Uterus (tissue), 3 donors: ENCODE measurements at regions not wholly inside any gene's neighbourhood (a gene's known extent, or its start where the extent isn't known, plus 50 kb on each side); places are given as distances from the start of the nearest gene placed in this dataset.

ENCODE experiments used
- DNase-seq, 2 donors: peaks; one replicate each; pipeline ENCODE4 v3.0.0-alpha.2; 2019 to 2020
- H3K27ac ChIP-seq, 2 donors: fragments of 200-600 bp; sonication (generic); 1 replicate in 1 of 2; 2 replicates in 1 of 2; pipeline ENCODE4 v1.5.1; 2016 to 2018
- H3K27me3 ChIP-seq, 2 donors: fragments of 200-600 bp; sonication (generic); one replicate each; pipeline ENCODE4 v1.5.1; 2018 to 2019; ENCODE audit warnings: control low read depth in 1 of 2
- H3K36me3 ChIP-seq, 2 donors: fragments of 200-600 bp; sonication (generic); one replicate each; pipeline ENCODE4 v1.5.1; 2019; ENCODE audit warnings: control low read depth in 1 of 2
- H3K4me1 ChIP-seq, 2 donors: fragments of 200-600 bp; sonication (generic); one replicate each; pipeline ENCODE4 v1.5.1; 2018 to 2019; ENCODE audit warnings: control low read depth in 1 of 2
- H3K4me3 ChIP-seq, 2 donors: fragments of 200-600 bp; sonication (generic); 1 replicate in 1 of 2; 2 replicates in 1 of 2; pipeline ENCODE4 v1.5.1; 2018 to 2019; ENCODE audit warnings: mild to moderate bottlenecking in 1 of 2
- H3K9me3 ChIP-seq, 2 donors: fragments of 200-600 bp; sonication (generic); one replicate each; pipeline ENCODE4 v1.5.1; 2019; ENCODE audit warnings: control low read depth in 1 of 2
- POLR2A ChIP-seq, 2 donors: fragments of 450-650 bp; IDR thresholded peaks; one replicate each; pipeline ENCODE4 v1.6.1; 2016; ENCODE audit warnings: antibody characterized with exemption in 2 of 2, mild to moderate bottlenecking in 1 of 2, moderate library complexity in 1 of 2
- intact Hi-C: fragments of 100-400 bp; cut with DNase I; formaldehyde crosslinking; loops from one replicate; pipeline ENCODE4 v1.15.1; 2023; ENCODE audit warnings: low total_unique reads
- TF ChIP-seq, protein P1 (sequence below), 4 experiments: fragments of 200-600 bp in 2 of 4; fragments of 450-650 bp in 2 of 4; sonication (generic) in 2 of 4; IDR thresholded peaks; one replicate each; pipeline ENCODE4 v1.5.1; 2016 to 2019; ENCODE audit warnings: antibody characterized with exemption in 4 of 4, mild to moderate bottlenecking in 2 of 4, moderate library complexity in 1 of 4
- donor health status: DM: yes; HTN: yes; CAD: no.

DNA sequence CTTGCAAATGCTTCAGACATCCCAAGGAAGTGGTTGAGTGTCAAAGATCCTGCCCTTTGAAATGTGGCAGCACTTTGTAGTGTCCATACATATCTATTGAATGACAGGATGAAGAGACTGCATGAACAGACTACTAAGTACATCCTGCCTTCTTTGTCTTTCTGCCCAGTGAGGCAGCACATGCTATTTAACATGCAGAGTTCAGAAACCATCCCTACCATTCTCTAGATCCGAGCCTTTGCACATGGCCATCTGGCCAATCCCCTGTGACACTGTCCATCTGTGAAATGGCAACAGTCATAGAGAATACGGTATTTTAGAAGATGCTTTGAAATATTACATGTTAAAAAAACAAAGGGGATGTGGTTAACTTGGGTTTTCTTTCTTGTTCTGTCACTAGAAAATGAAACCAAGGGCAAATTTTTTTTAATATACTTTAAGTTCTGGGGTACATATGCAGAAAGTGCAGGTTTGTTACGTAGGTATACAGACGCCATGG lies 519.6 kb downstream of the NTRK3 start:
- intact Hi-C loops, result no loop called here
- TF ChIP-seq POLR2A (IDR thresholded peaks at IDR 0.05), result no peak
- TF ChIP-seq, protein P1, sequence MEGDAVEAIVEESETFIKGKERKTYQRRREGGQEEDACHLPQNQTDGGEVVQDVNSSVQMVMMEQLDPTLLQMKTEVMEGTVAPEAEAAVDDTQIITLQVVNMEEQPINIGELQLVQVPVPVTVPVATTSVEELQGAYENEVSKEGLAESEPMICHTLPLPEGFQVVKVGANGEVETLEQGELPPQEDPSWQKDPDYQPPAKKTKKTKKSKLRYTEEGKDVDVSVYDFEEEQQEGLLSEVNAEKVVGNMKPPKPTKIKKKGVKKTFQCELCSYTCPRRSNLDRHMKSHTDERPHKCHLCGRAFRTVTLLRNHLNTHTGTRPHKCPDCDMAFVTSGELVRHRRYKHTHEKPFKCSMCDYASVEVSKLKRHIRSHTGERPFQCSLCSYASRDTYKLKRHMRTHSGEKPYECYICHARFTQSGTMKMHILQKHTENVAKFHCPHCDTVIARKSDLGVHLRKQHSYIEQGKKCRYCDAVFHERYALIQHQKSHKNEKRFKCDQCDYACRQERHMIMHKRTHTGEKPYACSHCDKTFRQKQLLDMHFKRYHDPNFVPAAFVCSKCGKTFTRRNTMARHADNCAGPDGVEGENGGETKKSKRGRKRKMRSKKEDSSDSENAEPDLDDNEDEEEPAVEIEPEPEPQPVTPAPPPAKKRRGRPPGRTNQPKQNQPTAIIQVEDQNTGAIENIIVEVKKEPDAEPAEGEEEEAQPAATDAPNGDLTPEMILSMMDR (IDR thresholded peaks at IDR 0.05), result no peak
- Histone ChIP-seq H3K4me1 (no peaks in the 10 kb centered on the region), H3K9me3 (no peaks in the 10 kb centered on the region), H3K36me3 (no peaks in the 10 kb centered on the region), H3K4me3 (no peak overlapping the region), H3K27ac (no peak overlapping the region), H3K27me3 (no peaks in the 10 kb centered on the region)
- DNase-seq, result no peak

DNA sequence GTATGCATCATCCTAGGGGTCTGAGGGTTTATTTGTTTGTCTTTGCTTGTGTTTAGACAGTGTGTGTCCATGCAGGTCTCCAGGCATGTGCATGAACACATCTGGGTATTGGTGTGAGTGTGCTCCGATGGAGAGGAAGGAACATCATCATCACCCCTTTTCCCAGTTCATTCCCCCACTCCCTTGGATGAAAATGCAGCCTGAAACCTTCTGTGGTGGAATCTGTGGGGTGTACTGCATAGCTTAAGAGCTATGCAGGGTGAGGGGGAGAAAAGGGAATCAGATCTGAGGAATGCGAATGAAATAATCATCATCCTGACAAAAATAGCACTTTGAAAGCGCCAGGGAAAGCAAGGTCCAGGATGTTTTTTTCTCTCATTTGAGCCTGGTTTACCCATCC lies 520.1 kb downstream of the NTRK3 start:
- H3K4me3 ChIP-seq, result no peak overlapping the region
- TF ChIP-seq, protein P1 (IDR thresholded peaks at IDR 0.05), result no peak
- TF ChIP-seq POLR2A (IDR thresholded peaks at IDR 0.05), result no peak
- intact Hi-C loops, result no loop called here
- no peaks in the 10 kb centered on the region for H3K9me3 ChIP-seq
- no peaks in the 10 kb centered on the region for H3K4me1 ChIP-seq
- H3K36me3 ChIP-seq, result no peaks in the 10 kb centered on the region
- H3K27me3 ChIP-seq, result no peaks in the 10 kb centered on the region
- H3K27ac ChIP-seq, result no peak overlapping the region
- DNase-seq, result no peak

DNA sequence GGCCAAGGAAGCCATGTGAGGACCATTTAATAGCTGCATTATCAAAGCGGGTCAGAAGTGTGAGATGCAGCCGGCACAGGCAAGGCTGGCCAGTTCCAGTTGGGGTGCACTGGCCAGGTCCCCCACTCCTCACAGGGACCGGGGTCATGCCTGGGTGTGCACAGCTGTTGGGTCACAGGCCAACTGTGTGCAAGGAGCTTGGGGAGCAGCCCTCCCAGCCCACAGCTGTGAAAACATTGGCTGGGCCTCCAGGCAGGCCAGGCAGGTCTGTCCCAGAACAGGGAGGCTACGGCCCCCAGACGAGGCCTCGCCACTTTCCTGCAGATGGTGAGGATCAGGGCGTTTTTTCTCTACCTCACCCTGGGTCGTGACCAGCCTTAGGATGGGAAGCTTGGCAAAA lies 521.0 kb downstream of the NTRK3 start:
- no peaks in the 10 kb centered on the region for H3K27me3 ChIP-seq
- no peaks in the 10 kb centered on the region for H3K4me1 ChIP-seq
- H3K36me3 ChIP-seq, result no peaks in the 10 kb centered on the region
- H3K9me3 ChIP-seq, result no peaks in the 10 kb centered on the region
- no peak for DNase-seq
- H3K4me3 ChIP-seq, result no peak overlapping the region
- no peak for TF ChIP-seq POLR2A (IDR thresholded peaks at IDR 0.05)
- TF ChIP-seq, protein P1 (IDR thresholded peaks at IDR 0.05), result no peak
- intact Hi-C loops, result no loop called here
- H3K27ac ChIP-seq, result no peak overlapping the region

DNA sequence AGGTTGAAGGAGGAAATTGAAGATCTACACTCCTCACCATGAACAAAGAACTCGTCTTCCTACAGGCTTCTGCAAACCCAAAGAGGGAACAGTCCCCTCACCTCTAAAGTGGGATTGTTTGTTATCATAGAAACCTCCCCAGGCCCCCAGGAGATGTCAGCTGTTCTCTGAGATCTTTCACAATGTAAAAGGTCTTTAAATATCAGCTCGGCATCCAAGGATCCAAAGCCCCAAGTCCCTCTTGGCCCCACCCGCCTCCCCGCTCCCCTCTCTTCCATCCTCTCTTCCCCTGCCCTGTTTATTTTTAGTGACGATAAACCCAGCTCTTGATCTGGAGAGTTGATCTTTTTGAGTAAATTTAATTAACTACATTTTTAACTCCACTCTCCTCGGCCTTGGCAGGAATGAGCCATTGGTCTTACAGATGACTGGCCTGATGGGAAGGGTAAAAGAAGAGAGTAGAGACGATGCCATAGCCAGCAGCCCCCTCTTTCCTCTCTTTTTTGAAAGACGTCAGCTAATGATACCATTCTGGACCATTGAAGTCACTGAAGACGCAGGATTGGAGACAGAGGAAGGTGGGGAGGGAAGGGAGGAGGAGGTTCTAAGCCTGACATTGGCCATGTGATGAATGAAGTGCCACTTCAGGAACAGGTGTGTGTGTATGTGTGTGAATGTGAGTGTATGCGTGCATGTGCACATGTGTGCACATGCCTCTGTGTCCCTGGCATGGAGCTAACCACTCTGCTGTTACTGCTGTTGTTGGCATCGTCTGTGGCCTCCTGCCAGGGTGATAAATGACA lies 521.8 kb downstream of the NTRK3 start:
- no peak overlapping the region for H3K4me3 ChIP-seq
- no peaks in the 10 kb centered on the region for H3K36me3 ChIP-seq
- no peak overlapping the region for H3K27ac ChIP-seq
- H3K27me3 ChIP-seq, result no peaks in the 10 kb centered on the region
- H3K4me1 ChIP-seq, result no peaks in the 10 kb centered on the region
- intact Hi-C loops, result no loop called here
- DNase-seq, result no peak
- no peaks in the 10 kb centered on the region for H3K9me3 ChIP-seq
- no peak for TF ChIP-seq POLR2A (IDR thresholded peaks at IDR 0.05)
- TF ChIP-seq, protein P1 (IDR thresholded peaks at IDR 0.05), result no peak

DNA sequence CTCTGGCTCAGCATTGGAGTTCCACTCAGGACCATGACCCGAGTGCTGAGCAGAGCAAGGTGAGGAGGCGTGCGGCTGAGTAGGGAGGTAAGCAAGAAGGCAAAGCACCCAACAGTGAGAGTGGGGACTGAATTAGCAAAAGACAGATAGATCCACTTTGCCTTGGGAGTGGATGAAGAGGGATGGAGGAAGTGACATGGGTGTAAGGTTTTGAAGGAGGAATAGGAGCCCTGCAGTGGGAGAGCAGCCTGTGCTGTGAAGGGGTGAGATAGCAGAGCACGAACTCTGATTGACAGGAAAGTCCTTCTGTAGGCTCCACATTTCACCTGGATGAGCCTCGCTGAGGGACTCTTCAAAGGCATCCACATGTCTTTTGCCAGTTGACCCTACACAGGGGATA lies 522.6 kb downstream of the NTRK3 start:
- intact Hi-C loops, result no loop called here
- H3K27ac ChIP-seq, result no peak overlapping the region
- TF ChIP-seq POLR2A (IDR thresholded peaks at IDR 0.05), result no peak
- TF ChIP-seq, protein P1 (IDR thresholded peaks at IDR 0.05), result no peak
- no peaks in the 10 kb centered on the region for H3K36me3 ChIP-seq
- no peaks in the 10 kb centered on the region for H3K9me3 ChIP-seq
- no peak overlapping the region for H3K4me3 ChIP-seq
- no peaks in the 10 kb centered on the region for H3K27me3 ChIP-seq
- no peaks in the 10 kb centered on the region for H3K4me1 ChIP-seq
- no peak for DNase-seq
